Type B pancreatic cell (in vitro differentiated cells): ENCODE measurements at regions not wholly inside any gene's neighbourhood (a gene's known extent, or its start where the extent isn't known, plus 50 kb on each side); places are given as distances from the start of the nearest gene placed in this dataset.
"Not testable (repeated sequence)": the region's sequence is repeated elsewhere in the genome, so short reads cannot be mapped to it uniquely, and the experiment has no call there.

ENCODE experiments used
- DNase-seq: peaks from one replicate; pipeline ENCODE4 v3.0.0; 2021; ENCODE audit warnings: mixed read lengths; ENCODE audit not compliant: unreplicated experiment; ENCODE audit errors: extremely low spot score
- H3K27ac Mint-ChIP-seq: 2 replicates; pipeline ENCODE4 v1.8.0; 2021; ENCODE audit warnings: mild to moderate bottlenecking, mixed read lengths
- H3K27me3 Mint-ChIP-seq: 2 replicates; pipeline ENCODE4 v1.8.0; 2021; ENCODE audit warnings: mixed read lengths
- H3K36me3 Mint-ChIP-seq: 2 replicates; pipeline ENCODE4 v1.8.0; 2021; ENCODE audit warnings: mixed read lengths
- H3K4me1 Mint-ChIP-seq: one replicate; pipeline ENCODE4 v1.8.0; 2021; ENCODE audit warnings: mixed read lengths; ENCODE audit not compliant: unreplicated experiment
- H3K4me3 Mint-ChIP-seq: 2 replicates; pipeline ENCODE4 v1.8.0; 2021; ENCODE audit warnings: mild to moderate bottlenecking, mixed read lengths
- H3K9me3 Mint-ChIP-seq: 2 replicates; pipeline ENCODE4 v1.8.0; 2021; ENCODE audit warnings: mixed read lengths
- TF ChIP-seq, protein P1 (sequence below): fragments of 200-600 bp; sonication (generic); conservative IDR thresholded peaks from 2 replicates; pipeline ENCODE4 v1.5.0; 2021; ENCODE audit warnings: antibody characterized with exemption, mild to moderate bottlenecking

DNA sequence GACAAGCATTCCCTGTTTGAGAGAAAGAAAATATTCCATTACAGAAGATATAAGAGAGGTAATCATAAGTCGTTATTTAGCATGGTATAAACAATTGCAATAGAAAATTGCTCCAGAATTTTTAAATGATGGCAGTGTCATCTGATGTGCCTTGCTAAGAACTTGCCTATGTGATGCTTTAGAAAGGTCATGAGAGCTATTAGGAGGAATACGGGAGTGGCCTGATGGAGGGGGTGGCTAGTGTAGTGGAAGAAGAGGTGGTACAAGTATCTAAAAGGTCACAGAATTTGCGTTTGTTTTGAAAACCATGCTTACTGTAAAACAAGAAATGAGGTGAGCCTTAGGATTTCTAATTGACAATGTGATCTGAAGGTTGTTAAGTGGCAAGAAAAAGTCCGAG, 550.0 kb downstream of the TMX3 start:
- Mint-ChIP-seq H3K27ac (no peak overlapping the region), H3K27me3 (no peaks in the 10 kb centered on the region), H3K4me1 (no peaks in the 10 kb centered on the region), H3K4me3 (no peak overlapping the region), H3K36me3 (no peaks in the 10 kb centered on the region), H3K9me3 (peaks cover 4% of the 10 kb centered on the region)
- TF ChIP-seq, protein P1, sequence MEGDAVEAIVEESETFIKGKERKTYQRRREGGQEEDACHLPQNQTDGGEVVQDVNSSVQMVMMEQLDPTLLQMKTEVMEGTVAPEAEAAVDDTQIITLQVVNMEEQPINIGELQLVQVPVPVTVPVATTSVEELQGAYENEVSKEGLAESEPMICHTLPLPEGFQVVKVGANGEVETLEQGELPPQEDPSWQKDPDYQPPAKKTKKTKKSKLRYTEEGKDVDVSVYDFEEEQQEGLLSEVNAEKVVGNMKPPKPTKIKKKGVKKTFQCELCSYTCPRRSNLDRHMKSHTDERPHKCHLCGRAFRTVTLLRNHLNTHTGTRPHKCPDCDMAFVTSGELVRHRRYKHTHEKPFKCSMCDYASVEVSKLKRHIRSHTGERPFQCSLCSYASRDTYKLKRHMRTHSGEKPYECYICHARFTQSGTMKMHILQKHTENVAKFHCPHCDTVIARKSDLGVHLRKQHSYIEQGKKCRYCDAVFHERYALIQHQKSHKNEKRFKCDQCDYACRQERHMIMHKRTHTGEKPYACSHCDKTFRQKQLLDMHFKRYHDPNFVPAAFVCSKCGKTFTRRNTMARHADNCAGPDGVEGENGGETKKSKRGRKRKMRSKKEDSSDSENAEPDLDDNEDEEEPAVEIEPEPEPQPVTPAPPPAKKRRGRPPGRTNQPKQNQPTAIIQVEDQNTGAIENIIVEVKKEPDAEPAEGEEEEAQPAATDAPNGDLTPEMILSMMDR: no peak
- no peak for DNase-seq

DNA sequence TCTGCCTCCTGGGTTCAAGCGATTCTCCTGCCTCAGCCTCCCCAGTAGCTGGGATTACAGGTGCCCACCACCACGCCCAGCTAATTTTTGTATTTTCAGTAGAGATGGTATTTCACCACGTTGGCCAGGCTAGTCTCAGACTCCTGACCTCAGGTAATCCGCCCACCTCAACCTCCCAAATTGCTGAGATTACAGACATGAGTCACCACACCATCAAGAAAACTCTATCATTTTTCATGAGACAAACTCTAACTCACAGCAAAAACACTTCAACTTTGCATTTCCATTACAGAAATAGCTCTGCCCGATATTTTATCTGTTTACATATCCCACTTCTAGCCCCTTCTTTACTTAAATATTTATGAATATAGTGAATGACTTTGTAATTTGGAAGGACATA, 561.1 kb downstream of the TMX3 start:
- not testable (repeated sequence) for H3K36me3 Mint-ChIP-seq

DNA sequence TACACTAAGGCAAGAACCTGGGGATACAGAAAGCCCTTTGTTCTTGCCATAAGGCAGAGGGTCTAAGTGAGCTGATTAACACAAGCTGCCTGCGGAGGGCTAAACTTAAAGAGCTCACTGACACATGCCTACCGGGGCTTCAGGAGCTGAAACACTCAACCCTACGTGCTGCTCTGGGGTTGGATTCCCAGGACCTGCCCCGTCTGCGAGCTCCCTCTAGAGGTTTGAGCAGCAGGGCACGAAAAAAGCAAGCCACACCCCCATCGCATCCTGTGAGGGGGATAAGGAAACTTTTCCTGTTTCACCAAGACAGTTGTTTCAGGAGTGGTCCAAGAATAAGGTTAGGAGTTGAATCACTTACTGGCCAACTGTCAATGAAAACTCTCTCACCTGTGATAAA, 562.1 kb downstream of the TMX3 start:
- Mint-ChIP-seq H3K27me3 (no peaks in the 10 kb centered on the region), H3K9me3 (no peaks in the 10 kb centered on the region), H3K27ac (no peak overlapping the region), H3K4me1 (no peaks in the 10 kb centered on the region), H3K36me3 (no peaks in the 10 kb centered on the region), H3K4me3 (no peak overlapping the region)
- DNase-seq: no peak
- TF ChIP-seq, protein P1: no peak

More for the DNA sequence above, 561.1 kb downstream of the TMX3 start:
- not testable (repeated sequence) for H3K27ac Mint-ChIP-seq, DNase-seq, H3K4me3 Mint-ChIP-seq, H3K9me3 Mint-ChIP-seq, H3K4me1 Mint-ChIP-seq, H3K27me3 Mint-ChIP-seq

DNA sequence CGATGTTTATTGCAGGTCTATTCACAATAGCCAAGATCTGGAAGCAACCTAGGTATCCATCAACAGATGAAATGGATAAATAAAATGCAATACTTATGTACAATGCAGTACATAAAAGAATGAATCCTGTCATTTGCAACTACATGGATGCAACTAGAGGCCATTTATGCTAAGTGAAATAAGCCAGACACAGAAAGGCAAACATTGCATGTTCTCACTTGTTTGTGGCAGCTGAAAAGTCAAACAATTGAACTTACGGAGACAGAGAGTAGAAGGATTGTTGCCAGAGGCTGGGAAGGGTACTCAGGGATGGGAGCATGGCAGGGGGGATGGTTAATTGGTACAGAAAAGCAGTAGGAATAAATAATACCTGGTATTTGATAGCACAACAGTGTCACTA, 563.9 kb downstream of the TMX3 start:
- TF ChIP-seq, protein P1: no peak
- no peak for DNase-seq
- H3K27me3 Mint-ChIP-seq: no peaks in the 10 kb centered on the region
- no peak overlapping the region for H3K4me3 Mint-ChIP-seq
- no peaks in the 10 kb centered on the region for H3K9me3 Mint-ChIP-seq
- no peaks in the 10 kb centered on the region for H3K36me3 Mint-ChIP-seq
- H3K27ac Mint-ChIP-seq: no peak overlapping the region
- no peaks in the 10 kb centered on the region for H3K4me1 Mint-ChIP-seq

DNA sequence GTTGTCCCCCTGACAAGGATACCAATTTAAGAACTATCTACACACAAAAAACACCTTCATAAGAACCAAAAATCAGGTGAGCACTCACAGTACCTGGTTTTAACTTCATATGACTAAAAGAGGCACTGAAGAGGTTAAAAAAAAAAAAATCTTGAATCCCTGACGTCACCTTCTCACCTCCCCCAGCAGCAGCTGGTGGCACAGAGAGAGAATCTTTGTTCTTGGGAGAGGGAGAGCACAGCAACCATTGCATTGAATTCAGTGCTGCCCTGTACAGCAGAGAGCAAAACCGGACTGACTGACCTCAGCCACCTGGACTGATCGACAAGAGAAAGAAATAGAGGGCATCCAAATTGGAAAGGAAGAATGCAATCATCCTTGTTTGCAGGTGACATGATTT, 566.0 kb downstream of the TMX3 start:
- Mint-ChIP-seq H3K4me3 (no peak overlapping the region), H3K9me3 (no peaks in the 10 kb centered on the region), H3K27me3 (no peaks in the 10 kb centered on the region), H3K36me3 (no peaks in the 10 kb centered on the region), H3K27ac (no peak overlapping the region), H3K4me1 (no peaks in the 10 kb centered on the region)
- TF ChIP-seq, protein P1: no peak
- no peak for DNase-seq

DNA sequence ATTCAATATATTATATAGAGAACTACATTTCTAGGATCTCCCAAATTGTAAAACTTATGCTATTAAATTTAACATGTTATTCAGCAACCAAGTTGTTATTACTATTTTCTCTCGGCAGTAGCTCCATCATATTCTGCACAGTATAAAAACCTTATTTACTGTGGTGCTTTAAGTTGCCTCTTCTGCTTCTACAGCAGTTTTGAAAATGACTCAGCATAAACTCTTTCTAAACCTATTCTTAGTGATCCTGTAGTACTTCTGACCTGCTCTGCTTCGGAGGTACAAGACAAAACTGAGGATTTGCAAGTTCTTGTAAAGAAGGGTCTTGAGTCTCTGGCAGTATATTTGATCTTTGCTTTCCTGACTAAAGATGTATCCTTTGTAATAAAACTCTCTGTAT, 567.2 kb downstream of the TMX3 start:
- no peak for DNase-seq
- Mint-ChIP-seq H3K4me1 (no peaks in the 10 kb centered on the region), H3K9me3 (no peaks in the 10 kb centered on the region), H3K27me3 (no peaks in the 10 kb centered on the region), H3K27ac (no peak overlapping the region), H3K36me3 (no peaks in the 10 kb centered on the region), H3K4me3 (no peak overlapping the region)
- TF ChIP-seq, protein P1: no peak
